Activated CD4-positive, alpha-beta T cell treated with anti-CD3 and anti-CD28 coated beads for 4 hours (primary cell): ENCODE measurements at regions not wholly inside any gene's neighbourhood (a gene's known extent, or its start where the extent isn't known, plus 50 kb on each side); places are given as distances from the start of the nearest gene placed in this dataset.
"Not testable (repeated sequence)": the region's sequence is repeated elsewhere in the genome, so short reads cannot be mapped to it uniquely, and the experiment has no call there.

Experiments used
- DNase-seq, 2 donors: peaks; one replicate each; pipeline ENCODE4 v3.0.0-alpha.2; 2020

- DNase-seq, result no peak
Observed at GRCh38 chr5:74457876-74458275, 182.7 kb downstream of the ENC1 start.

- no peak for DNase-seq
Observed at GRCh38 chr5:74454263-74455030, 186.1 kb downstream of the ENC1 start.

- DNase-seq, result no peak
Observed at GRCh38 chr5:74452856-74453255, 187.7 kb downstream of the ENC1 start.

DNA sequence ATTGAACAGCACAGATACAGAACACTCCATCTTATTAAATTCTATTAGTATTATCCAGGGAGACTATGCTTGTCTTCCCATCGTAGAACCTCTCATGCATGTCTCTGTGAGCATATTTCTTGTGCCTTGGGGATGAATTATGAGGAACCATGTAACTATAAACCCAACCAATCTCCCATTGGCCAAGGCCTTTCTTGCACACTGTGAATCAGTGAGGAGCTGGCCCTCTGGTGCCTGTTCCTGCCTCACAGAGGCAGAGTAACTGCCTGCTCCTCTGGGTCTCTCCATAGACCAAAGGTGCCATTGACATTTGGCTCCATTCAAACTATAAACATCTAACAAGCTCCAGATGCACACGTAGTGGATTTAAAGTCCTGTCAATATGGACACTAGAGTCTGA is 190.4 kb downstream of the ENC1 start:
- no peak for DNase-seq

- no peak for DNase-seq
Observed at GRCh38 chr5:74446725-74447241, 193.7 kb downstream of the ENC1 start.

DNA sequence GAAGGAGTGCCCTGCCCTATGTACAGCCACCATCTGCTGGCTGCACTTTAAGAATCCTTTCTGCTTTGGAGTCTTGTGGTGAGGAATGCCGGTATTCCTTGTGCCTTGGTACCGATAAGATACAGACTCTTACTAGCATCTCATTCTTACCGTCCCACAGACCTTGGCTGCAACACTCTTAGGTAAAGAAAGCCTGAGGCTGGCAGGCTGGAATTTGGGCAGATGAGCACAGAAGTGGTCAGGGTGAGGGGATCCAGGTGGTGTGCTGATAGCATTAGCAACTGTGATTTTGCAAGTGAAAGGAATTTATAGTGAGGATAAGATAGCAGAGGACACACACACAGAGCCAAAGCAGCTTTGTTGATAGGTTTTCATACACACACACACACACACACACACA is 198.1 kb downstream of the ENC1 start:
- no peak for DNase-seq

- DNase-seq, result no peak
Observed at GRCh38 chr5:74441616-74442015, 198.9 kb downstream of the ENC1 start.

- DNase-seq, result no peak
Observed at GRCh38 chr5:74440341-74440740, 200.2 kb downstream of the ENC1 start.

DNA sequence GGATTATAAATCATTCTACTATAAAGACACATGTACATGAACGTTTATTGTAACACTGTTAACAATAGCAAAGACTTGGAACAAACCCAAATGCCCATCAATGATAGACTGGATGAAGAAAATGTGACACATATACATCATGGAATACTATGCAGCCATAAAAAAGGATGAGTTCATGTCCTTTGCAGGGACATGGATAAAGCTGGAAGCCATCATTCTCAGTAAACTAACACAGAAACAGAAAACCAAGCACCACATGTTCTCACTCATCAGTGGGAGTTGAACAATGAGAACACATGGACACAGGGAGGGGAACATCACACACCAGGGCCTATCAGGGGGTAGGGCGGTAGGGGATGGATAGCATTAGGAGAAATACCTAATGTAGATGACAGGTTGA is 202.7 kb downstream of the ENC1 start:
- not testable (repeated sequence) for DNase-seq

GRCh38 chr5:74433896-74434829 is 206.4 kb downstream of the ENC1 start:
- no peak for DNase-seq

DNA sequence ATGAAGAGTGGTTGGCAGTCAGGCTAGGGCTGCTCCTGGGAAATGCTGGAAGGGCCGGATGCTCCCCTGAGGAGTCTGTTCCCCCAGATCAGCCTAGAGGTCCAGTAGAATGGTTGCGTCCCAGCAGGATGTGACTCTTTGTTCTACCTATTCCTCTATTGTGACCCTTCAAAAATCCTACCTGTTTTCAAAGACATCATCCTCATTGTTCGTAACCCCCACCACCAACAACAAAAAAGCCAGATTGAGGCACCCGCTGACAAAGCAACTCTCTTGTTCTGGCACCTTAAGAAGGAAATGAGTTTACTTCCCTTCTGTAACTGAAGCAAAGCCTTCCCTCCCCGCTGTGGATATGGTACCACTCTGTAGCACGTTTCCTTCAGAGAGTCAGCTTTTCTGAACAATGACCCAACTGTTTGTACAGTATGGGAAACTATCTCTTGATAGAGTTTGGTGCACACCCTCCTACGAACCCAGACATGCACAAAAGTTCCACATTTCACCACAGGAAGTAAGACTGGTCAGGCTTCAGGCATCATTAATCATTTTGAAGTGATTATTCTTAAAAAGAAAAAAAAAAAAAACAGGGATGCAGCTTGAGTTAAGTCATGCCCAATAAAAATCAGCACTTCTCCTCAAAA is 207.2 kb downstream of the ENC1 start:
- no peak for DNase-seq

DNA sequence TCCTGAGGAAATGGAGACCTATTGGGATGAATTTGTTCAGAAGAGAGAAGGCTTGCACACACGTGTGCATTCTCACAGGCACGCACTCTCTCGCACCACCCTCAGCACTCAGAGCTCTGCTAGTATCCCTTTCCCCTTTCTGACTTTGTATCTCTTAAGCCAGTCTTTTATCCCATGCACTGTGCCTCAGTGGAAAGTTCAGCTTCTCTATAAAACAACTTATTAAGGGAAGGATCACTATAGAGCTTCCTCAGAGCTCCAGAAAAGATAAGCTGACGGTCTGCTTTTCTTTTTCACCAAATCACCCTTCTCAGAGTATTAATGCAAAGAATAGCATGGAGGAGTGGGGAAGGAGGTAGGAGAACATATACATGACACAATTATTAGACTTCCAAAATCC is 207.8 kb downstream of the ENC1 start:
- DNase-seq, result no peak

DNA sequence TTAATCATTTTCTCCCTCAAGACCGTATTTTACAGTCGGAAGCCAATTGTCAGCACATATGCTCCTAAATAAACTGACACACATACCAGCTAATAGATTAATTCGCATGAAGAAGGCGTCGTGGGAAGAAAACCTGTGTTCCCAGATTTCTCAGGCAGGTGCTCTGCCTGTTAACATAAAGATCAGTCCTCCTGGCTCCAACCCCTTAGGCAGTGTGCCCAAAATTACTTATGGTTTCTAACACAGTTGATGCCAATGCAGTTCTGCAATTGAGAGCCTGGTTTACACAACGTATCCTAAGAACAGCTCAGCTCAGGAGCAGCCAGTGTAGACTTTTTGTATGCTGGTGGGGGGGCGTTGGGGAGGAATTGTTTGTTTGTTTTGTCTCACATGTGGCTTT is 208.3 kb downstream of the ENC1 start:
- no peak for DNase-seq

GRCh38 chr5:74431290-74431669 is 209.2 kb downstream of the ENC1 start:
- no peak for DNase-seq

- DNase-seq, result no peak
Observed at GRCh38 chr5:74430631-74431289, 209.8 kb downstream of the ENC1 start.

DNA sequence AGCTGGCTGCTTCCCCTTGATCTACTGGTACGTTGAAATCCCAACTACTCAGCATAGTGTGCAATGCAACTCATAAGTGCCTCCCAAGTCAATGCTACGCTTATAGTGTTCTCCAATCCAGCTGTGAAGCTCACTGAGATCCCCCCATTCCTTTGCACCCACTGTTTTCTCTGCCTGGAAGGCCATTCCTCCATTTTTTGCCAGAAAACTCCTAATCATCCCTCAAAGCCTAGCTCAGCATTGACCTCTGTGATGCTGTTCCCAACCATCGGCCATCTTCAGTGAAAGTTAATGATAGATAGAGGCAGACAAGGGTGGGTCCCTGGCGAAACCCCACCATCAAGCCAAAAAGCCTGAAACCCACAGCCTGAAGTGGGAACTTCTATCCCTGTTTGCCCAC is 211.0 kb downstream of the ENC1 start:
- DNase-seq, result no peak

GRCh38 chr5:74428876-74429275 is 211.7 kb downstream of the ENC1 start:
- no peak for DNase-seq

DNA sequence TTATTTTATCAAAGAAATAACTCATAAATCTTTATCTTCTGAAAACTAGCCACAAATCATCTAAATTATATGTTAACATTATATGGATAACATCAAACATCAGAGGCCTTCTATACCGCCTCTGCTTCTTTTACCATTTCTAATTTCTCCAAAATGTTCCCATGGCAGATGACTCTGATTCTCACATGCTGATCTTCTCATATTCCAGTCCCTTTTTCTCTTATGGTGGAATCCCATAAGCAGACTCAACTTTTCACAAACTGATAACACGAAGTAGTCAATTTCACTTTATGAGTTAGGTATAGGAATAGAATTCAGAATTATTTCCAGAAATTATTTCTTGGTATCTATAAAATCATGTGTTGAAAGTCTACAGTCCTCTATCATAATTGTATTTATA is 212.3 kb downstream of the ENC1 start:
- DNase-seq, result no peak

GRCh38 chr5:74426506-74426905 is 214.0 kb downstream of the ENC1 start:
- DNase-seq, result no peak

DNA sequence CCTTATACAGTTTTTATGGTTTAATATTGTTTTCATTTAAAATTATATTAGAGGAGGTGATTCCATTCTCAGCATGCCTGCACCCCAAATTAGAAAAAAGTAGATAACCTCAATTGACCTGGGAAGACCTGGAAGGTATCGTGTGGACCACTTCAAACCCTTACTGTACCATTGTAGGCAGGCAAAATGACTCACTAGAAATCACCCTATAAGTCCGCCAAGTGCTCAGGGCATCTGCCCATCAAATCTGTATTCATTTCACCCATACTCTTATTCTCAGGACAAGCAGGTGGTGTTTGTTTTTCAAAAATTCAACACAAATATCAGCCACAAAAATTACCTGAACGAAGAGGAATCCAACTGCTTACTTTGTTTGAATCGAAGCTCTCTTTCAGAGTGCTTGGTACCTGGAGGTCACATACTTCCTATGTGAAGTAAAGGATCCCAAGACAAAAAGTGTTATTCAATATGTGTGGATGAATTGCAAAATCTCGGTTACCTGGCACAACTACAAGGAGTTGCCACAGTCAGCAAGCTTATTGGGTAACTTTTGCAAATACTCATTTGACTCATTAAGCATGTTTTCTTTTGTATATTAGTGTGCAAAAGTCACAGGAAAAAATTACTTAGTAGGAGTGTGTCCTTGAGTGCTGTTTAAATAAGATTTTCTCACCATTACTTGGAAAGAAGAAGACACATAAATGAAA is 216.2 kb downstream of the ENC1 start:
- DNase-seq, result no peak

- no peak for DNase-seq
Observed at GRCh38 chr5:74423383-74423782, 217.1 kb downstream of the ENC1 start.

- no peak for DNase-seq
Observed at GRCh38 chr5:74422671-74423070, 217.9 kb downstream of the ENC1 start.
